BJ (cell line): ENCODE measurements at regions not wholly inside any gene's neighbourhood (a gene's known extent, or its start where the extent isn't known, plus 50 kb on each side); places are given as distances from the start of the nearest gene placed in this dataset.

Experiments used
- CTCF ChIA-PET: fragments of 350-600 bp; formaldehyde crosslinking; extraction: SDS; loops from one replicate; lab custom pipeline; 2021; ENCODE audit warnings: antibody characterized with exemption, inconsistent platforms; lab: Yijun Ruan, JAX
- POLR2A ChIA-PET: fragments of 300-600 bp; sonication (Branson Sonifier 250); formaldehyde crosslinking; extraction: SDS; loops from one replicate; lab custom pipeline; 2021; ENCODE audit warnings: antibody characterized with exemption; lab: Charles Lee
- DNase-seq: peaks from one replicate; pipeline ENCODE4 v3.0.0-alpha.2; 2011; ENCODE audit warnings: low read depth
- H3K27me3 ChIP-seq: 2 replicates; pipeline ENCODE4 v1.6.0; 2011; ENCODE audit warnings: low read length; ENCODE audit not compliant: control insufficient read depth, insufficient read depth
- H3K36me3 ChIP-seq: 2 replicates; pipeline ENCODE4 v1.5.1; 2011; ENCODE audit warnings: low read length; ENCODE audit not compliant: control insufficient read depth, insufficient read depth
- H3K4me3 ChIP-seq: 2 replicates; pipeline ENCODE4 v1.5.1; 2011; ENCODE audit warnings: low read depth, mild to moderate bottlenecking, control low read depth, low read length
- TF ChIP-seq, protein P1 (sequence below): IDR thresholded peaks from 2 replicates; pipeline ENCODE4 v1.5.1; 2011; ENCODE audit warnings: low read depth, mild to moderate bottlenecking, control low read depth, inconsistent platforms, low read length, moderate library complexity; ENCODE audit not compliant: insufficient read depth

DNA sequence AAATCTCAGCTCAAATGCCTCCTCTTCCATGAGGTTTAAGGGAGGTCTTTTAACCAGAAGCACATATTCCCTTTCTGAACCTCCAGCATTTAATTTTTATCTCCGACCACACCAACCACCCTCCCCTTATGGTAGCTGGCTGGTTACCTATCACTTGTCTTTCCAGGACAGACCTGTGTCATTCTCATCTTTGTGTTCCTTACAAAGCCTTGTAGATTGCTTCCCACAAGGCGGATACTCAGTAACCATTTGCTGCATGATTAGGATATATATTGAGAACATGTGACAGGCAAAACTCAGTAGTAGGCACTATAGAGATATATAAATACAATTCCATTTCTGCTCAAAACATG, 119.5 kb downstream of the RPL22L1 start:
- ChIA-PET POLR2A (interaction anchor here (1.0 kb wide), 1 partner anchor 10 kb away, joined by 3 read pairs; no protein-coding TSS in a partner anchor), CTCF (interaction anchor here (1.5 to 2.6 kb wide), 2 partner anchors 52 to 61 kb away, joined by 7 to 29 read pairs; no protein-coding TSS in a partner anchor)
- H3K27me3 ChIP-seq = no peaks in the 10 kb centered on the region

DNA sequence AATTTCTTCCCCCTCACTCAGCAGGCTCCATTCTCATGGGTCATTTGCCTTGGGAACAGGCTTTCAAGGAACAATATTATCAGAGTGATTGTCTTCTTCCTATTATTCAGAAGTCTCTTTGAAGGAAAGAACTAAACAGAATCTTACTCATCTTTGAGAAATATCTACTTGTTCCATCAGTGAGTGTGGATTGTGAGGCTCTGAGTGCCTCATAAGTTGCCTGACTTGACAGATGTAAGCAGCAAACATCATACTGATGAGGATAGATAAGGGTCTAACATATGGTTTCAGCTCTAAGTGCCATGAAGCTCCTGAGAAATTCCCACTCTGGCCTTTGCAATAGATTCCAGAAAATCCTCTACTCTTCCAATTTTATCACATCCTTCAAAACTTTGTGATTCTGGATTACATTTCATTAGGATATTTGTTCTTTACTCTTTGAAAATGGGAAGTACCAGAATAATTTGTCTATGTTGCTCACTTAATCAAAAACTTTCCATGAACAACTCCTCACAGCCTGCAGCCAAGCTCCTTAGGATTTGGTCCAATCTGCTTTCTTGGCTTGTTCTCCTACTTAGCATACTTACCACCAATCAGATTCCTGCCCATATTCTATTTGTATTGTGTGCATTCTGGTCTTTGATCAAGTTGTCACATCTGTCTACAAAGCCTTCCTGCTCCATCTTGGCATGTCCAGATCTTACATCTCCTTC, 120.1 kb downstream of the RPL22L1 start:
- Histone ChIP-seq H3K4me3 (no peak overlapping the region), H3K36me3 (no peaks in the 10 kb centered on the region), H3K27me3 (no peaks in the 10 kb centered on the region)
- POLR2A ChIA-PET = no interaction called here
- TF ChIP-seq, protein P1, sequence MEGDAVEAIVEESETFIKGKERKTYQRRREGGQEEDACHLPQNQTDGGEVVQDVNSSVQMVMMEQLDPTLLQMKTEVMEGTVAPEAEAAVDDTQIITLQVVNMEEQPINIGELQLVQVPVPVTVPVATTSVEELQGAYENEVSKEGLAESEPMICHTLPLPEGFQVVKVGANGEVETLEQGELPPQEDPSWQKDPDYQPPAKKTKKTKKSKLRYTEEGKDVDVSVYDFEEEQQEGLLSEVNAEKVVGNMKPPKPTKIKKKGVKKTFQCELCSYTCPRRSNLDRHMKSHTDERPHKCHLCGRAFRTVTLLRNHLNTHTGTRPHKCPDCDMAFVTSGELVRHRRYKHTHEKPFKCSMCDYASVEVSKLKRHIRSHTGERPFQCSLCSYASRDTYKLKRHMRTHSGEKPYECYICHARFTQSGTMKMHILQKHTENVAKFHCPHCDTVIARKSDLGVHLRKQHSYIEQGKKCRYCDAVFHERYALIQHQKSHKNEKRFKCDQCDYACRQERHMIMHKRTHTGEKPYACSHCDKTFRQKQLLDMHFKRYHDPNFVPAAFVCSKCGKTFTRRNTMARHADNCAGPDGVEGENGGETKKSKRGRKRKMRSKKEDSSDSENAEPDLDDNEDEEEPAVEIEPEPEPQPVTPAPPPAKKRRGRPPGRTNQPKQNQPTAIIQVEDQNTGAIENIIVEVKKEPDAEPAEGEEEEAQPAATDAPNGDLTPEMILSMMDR = no peak
- DNase-seq = no peak
- CTCF ChIA-PET = interaction anchor here (2.6 kb wide), 1 partner anchor 61 kb away, joined by 29 read pairs; no protein-coding TSS in a partner anchor

More for the DNA sequence above, 119.5 kb downstream of the RPL22L1 start:
- no peak for DNase-seq
- TF ChIP-seq, protein P1 = no peak
- no peaks in the 10 kb centered on the region for H3K36me3 ChIP-seq
- no peak overlapping the region for H3K4me3 ChIP-seq

DNA sequence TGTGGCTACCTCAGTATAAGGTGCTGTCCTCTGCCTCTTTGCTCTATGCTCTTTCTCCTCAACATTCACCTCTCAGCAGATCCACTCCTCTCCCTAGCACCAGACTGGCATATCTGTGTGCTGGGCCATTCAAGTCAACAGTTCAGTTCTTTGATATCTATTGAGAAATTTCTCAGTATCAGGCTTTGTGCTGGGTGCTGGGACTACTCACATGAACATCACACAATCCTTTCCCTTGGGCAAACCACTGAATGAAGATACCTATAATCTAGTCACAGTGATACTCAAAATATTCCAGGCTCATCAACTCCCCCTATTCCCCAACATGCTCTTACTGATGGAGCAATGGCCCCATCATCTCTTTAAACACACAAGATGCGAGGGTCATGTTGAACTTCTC, 120.8 kb downstream of the RPL22L1 start:
- CTCF ChIA-PET = interaction anchor here (0.7 kb wide), 1 partner anchor 54 kb away, joined by 3 read pairs; no protein-coding TSS in a partner anchor
- TF ChIP-seq, protein P1 = no peak
- no peaks in the 10 kb centered on the region for H3K27me3 ChIP-seq
- no peak for DNase-seq
- no peaks in the 10 kb centered on the region for H3K36me3 ChIP-seq
- H3K4me3 ChIP-seq = no peak overlapping the region
- POLR2A ChIA-PET = no interaction called here

DNA sequence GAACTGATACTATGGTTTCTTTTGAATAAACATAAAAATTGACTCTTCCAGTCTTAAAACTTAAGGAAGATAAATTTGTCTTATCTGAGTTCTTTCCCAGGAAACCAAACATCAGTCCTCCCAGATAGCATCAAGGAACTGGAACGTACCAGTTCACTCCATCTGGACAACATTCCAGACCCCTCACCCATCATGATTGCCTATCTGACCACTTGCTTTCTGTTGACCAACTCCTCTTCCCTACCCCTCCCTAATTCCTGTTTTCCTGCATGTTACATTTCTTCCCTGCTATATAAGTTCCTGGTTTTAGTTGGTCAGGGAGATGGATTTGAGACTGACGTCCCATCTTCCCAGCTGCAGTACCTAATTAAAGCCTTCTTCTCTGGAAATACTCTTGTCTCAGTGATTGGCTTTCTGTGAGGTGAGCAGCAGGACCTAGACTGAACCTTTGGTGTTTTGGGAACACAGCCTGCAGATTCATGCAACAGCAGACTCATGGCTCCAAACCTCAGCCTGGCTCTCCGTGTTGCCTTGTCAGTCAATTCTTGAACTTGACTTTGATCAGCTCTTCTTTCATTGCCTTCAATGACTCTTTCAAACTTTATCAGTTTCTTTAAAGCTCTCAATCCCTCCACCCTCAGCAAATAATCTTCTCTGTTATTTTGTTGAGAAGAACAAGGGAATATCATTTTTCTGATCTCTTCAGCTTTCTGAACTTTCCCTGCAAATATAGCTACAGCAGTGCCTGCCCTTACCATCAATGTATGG, 123.6 kb downstream of the RPL22L1 start:
- DNase-seq = no peak
- ChIA-PET POLR2A (no interaction called here), CTCF (interaction anchor here (0.9 kb wide), 1 partner anchor 65 kb away, joined by 3 read pairs; no protein-coding TSS in a partner anchor)
- H3K36me3 ChIP-seq = no peaks in the 10 kb centered on the region
- TF ChIP-seq, protein P1 = no peak
- no peak overlapping the region for H3K4me3 ChIP-seq
- H3K27me3 ChIP-seq = no peaks in the 10 kb centered on the region

DNA sequence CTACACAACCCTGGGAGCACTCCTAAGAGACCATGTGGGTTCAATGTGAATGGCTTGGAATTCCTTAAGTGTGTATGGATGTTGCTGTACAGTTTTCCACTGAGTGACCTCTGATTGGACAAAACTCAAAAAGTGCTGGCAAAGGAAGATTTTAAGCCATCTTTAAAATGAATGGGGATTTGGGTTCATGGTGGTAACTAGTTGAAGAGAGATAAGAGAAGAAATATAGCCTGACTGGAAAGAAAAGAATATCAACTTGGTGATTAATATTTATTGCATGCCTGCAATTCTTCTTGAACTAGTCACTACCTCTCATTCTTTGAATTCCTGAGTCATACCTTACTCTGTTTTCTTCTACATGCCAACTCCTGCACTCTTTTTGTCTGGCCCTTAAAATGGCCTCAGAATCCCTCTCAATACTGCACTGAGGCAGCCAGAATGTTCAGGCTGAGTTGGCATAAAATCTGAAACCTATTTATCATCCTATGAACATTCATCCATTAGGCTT, 124.7 kb downstream of the RPL22L1 start:
- TF ChIP-seq, protein P1 = no peak
- H3K4me3 ChIP-seq = no peak overlapping the region
- H3K27me3 ChIP-seq = no peaks in the 10 kb centered on the region
- no peak for DNase-seq
- POLR2A ChIA-PET = no interaction called here
- no peaks in the 10 kb centered on the region for H3K36me3 ChIP-seq
- CTCF ChIA-PET = no interaction called here
